ENCODE measurements at regions not wholly inside any gene's neighbourhood (a gene's known extent, or its start where the extent isn't known, plus 50 kb on each side); places are given as distances from the start of the nearest gene placed in this dataset.

GRCh38 chr1:217373761-217374701 lies 256.9 kb downstream of the GPATCH2 start:
- DNase-seq: no peak

- DNase-seq: no peak
Measured at GRCh38 chr1:217372049-217372970, 258.6 kb downstream of the GPATCH2 start.

- DNase-seq: no peak
Measured at GRCh38 chr1:217370757-217371156, 260.1 kb downstream of the GPATCH2 start.

- no peak for DNase-seq
Measured at GRCh38 chr1:217369996-217370551, 260.8 kb downstream of the GPATCH2 start.

- DNase-seq: no peak
Measured at GRCh38 chr1:217369271-217369981, 261.5 kb downstream of the GPATCH2 start.

- no peak for DNase-seq
Measured at GRCh38 chr1:217364220-217364619, 266.7 kb downstream of the GPATCH2 start.

GRCh38 chr1:217363319-217363718 lies 267.6 kb downstream of the GPATCH2 start:
- DNase-seq: no peak

- no peak for DNase-seq
Measured at GRCh38 chr1:217360510-217360909, 270.4 kb downstream of the GPATCH2 start.

- no peak for DNase-seq
Measured at GRCh38 chr1:217354895-217355294, 276.0 kb downstream of the GPATCH2 start.

GRCh38 chr1:217348960-217349664 lies 281.8 kb downstream of the GPATCH2 start:
- DNase-seq: no peak

GRCh38 chr1:217344712-217345111 lies 286.2 kb downstream of the GPATCH2 start:
- no peak for DNase-seq

- peak; percentile 34 for DNase-seq
Measured at GRCh38 chr1:217343907-217344306, 287.0 kb downstream of the GPATCH2 start.

GRCh38 chr1:217342105-217342504 lies 288.8 kb downstream of the GPATCH2 start:
- no peak for DNase-seq

GRCh38 chr1:217336724-217337123 lies 294.2 kb downstream of the GPATCH2 start:
- DNase-seq: no peak

GRCh38 chr1:217333939-217334338 lies 297.0 kb downstream of the GPATCH2 start:
- DNase-seq: peak; percentile 4

GRCh38 chr1:217332431-217333065 lies 298.3 kb downstream of the GPATCH2 start:
- no peak for DNase-seq

GRCh38 chr1:217331698-217332097 lies 299.2 kb downstream of the GPATCH2 start:
- DNase-seq: no peak

- no peak for DNase-seq
Measured at GRCh38 chr1:217327901-217328300, 303.0 kb downstream of the GPATCH2 start.

- no peak for DNase-seq
Measured at GRCh38 chr1:217322834-217323233, 308.1 kb downstream of the GPATCH2 start.

GRCh38 chr1:217315346-217315745 lies 315.5 kb downstream of the GPATCH2 start:
- no peak for DNase-seq

- no peak for DNase-seq
Measured at GRCh38 chr1:217313096-217313495, 317.8 kb downstream of the GPATCH2 start.
